ENCODE measurements at regions not wholly inside any gene's neighbourhood (a gene's known extent, or its start where the extent isn't known, plus 50 kb on each side); places are given as distances from the start of the nearest gene placed in this dataset.

DNA sequence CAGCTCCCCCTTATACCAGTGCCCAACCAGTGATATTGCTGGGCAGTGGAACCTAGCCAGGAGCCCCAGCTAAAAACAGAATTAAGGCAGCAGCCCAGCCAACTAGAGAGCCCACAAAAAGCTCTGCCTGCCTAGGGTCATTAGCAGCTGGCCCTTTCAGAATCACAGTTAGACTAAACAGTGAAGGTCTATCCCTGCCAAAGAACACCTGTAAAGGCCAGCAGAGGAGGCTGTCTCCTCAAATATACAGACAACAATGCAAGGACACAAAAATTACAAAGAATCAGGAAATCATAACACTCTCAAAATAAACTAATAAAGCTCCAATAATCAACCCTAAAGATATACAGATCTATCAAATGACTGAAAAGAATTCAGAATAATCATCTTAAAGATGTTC lies 77.8 kb upstream of the HTR1E start:
- no peaks in the 10 kb centered on the region for H4K20me1 ChIP-seq (ENCODE audit: control insufficient read depth, extremely low read depth, insufficient read depth, low read length)
- no peaks in the 10 kb centered on the region for H3K79me2 ChIP-seq (ENCODE audit: control insufficient read depth, insufficient read depth, low read length)
- no peaks in the 10 kb centered on the region for H3K36me3 ChIP-seq (ENCODE audit: control insufficient read depth, insufficient read depth, low read length)
- H3K4me3 ChIP-seq (replicated peaks in 1 of 4; ENCODE audit: control extremely low read depth in 1 of 4, insufficient read depth in 1 of 4, low read depth in 3 of 4, low read length in 4 of 4) = no peak overlapping the region
- no peaks in the 10 kb centered on the region for H3K4me1 ChIP-seq (ENCODE audit: control insufficient read depth, extremely low read depth, insufficient read depth, low read length)
- H3K4me2 ChIP-seq (ENCODE audit: extremely low read depth, insufficient read depth, low read length) = no peak overlapping the region
- no peak overlapping the region for H3K27ac ChIP-seq (ENCODE audit: insufficient read depth, low read length)
- TF ChIP-seq, protein P1, sequence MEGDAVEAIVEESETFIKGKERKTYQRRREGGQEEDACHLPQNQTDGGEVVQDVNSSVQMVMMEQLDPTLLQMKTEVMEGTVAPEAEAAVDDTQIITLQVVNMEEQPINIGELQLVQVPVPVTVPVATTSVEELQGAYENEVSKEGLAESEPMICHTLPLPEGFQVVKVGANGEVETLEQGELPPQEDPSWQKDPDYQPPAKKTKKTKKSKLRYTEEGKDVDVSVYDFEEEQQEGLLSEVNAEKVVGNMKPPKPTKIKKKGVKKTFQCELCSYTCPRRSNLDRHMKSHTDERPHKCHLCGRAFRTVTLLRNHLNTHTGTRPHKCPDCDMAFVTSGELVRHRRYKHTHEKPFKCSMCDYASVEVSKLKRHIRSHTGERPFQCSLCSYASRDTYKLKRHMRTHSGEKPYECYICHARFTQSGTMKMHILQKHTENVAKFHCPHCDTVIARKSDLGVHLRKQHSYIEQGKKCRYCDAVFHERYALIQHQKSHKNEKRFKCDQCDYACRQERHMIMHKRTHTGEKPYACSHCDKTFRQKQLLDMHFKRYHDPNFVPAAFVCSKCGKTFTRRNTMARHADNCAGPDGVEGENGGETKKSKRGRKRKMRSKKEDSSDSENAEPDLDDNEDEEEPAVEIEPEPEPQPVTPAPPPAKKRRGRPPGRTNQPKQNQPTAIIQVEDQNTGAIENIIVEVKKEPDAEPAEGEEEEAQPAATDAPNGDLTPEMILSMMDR (conservative IDR thresholded peaks at IDR 0.05 in 1 of 2, IDR thresholded peaks at IDR 0.05 in 1 of 2; ENCODE audit: low read depth in 1 of 2, low read length in 2 of 2) = no peak
- no peak for TF ChIP-seq EZH2 (IDR thresholded peaks at IDR 0.05; ENCODE audit: low read length, missing control alignments)
- H3K9me3 ChIP-seq (ENCODE audit: control insufficient read depth, insufficient read depth, low read depth, low read length) = no peaks in the 10 kb centered on the region
- H3K9ac ChIP-seq (ENCODE audit: insufficient read depth, low read length) = no peak overlapping the region
- no peak for DNase-seq (ENCODE audit: low read depth in 2 of 2)
- H3K27me3 ChIP-seq (ENCODE audit: control insufficient read depth, insufficient read depth, low read length) = no peaks in the 10 kb centered on the region
- no peak overlapping the region for H2AFZ ChIP-seq (ENCODE audit: low read length)

DNA sequence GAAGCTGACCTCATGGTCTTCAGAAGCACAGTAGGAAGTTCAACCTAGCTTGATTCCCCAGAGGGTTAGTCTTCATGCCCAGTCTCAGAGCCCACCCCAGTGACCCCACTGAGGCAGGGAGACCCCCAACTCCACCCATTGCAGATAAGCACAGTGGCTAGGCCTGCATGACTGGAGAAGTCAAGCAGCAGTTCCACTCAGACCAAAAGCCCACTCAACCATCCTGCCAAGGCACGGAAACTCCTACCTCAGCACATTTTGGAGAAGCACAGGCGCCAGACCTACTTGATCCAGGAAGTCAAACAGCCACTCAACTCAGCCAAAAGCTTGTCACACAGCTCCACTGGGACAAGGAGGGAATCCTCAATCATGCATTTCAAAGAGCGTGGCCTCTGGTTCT lies 78.4 kb upstream of the HTR1E start:
- Histone ChIP-seq H3K4me3 (replicated peaks in 1 of 4; ENCODE audit: control extremely low read depth in 1 of 4, insufficient read depth in 1 of 4, low read depth in 3 of 4, low read length in 4 of 4) (no peak overlapping the region), H3K27ac (ENCODE audit: insufficient read depth, low read length) (no peak overlapping the region), H3K9me3 (ENCODE audit: control insufficient read depth, insufficient read depth, low read depth, low read length) (no peaks in the 10 kb centered on the region), H3K4me2 (ENCODE audit: extremely low read depth, insufficient read depth, low read length) (no peak overlapping the region), H3K36me3 (ENCODE audit: control insufficient read depth, insufficient read depth, low read length) (no peaks in the 10 kb centered on the region), H3K27me3 (ENCODE audit: control insufficient read depth, insufficient read depth, low read length) (no peaks in the 10 kb centered on the region), H3K79me2 (ENCODE audit: control insufficient read depth, insufficient read depth, low read length) (no peaks in the 10 kb centered on the region), H2AFZ (ENCODE audit: low read length) (no peak overlapping the region), H3K9ac (ENCODE audit: insufficient read depth, low read length) (no peak overlapping the region), H3K4me1 (ENCODE audit: control insufficient read depth, extremely low read depth, insufficient read depth, low read length) (no peaks in the 10 kb centered on the region), H4K20me1 (ENCODE audit: control insufficient read depth, extremely low read depth, insufficient read depth, low read length) (no peaks in the 10 kb centered on the region)
- no peak for TF ChIP-seq EZH2 (IDR thresholded peaks at IDR 0.05; ENCODE audit: low read length, missing control alignments)
- TF ChIP-seq, protein P1 (conservative IDR thresholded peaks at IDR 0.05 in 1 of 2, IDR thresholded peaks at IDR 0.05 in 1 of 2; ENCODE audit: low read depth in 1 of 2, low read length in 2 of 2) = no peak
- no peak for DNase-seq (ENCODE audit: low read depth in 2 of 2)

DNA sequence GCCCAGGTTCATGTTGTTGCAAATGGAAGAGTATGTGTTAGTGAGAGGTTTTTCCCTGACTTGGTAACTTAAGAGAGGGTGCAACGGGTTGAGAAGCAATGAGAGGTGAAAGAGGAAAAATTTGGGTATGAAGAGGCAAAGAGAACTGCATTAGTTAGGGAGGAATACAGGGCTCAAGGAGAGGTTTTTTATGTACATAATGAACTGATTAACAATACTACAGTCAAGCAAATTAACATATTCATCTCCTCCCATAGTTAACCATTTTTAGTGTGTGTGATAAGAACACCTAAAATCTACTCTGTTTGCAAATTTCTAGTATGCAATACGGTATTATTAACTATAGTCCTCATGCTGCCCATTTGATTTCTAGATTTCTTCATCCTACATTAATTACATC lies 79.5 kb upstream of the HTR1E start:
- H3K27ac ChIP-seq (ENCODE audit: insufficient read depth, low read length) = no peak overlapping the region
- H3K9ac ChIP-seq (ENCODE audit: insufficient read depth, low read length) = no peak overlapping the region
- no peak overlapping the region for H3K4me3 ChIP-seq (replicated peaks in 1 of 4; ENCODE audit: control extremely low read depth in 1 of 4, insufficient read depth in 1 of 4, low read depth in 3 of 4, low read length in 4 of 4)
- H3K79me2 ChIP-seq (ENCODE audit: control insufficient read depth, insufficient read depth, low read length) = no peaks in the 10 kb centered on the region
- DNase-seq (ENCODE audit: low read depth in 2 of 2) = no peak
- TF ChIP-seq EZH2 (IDR thresholded peaks at IDR 0.05; ENCODE audit: low read length, missing control alignments) = no peak
- TF ChIP-seq, protein P1 (conservative IDR thresholded peaks at IDR 0.05 in 1 of 2, IDR thresholded peaks at IDR 0.05 in 1 of 2; ENCODE audit: low read depth in 1 of 2, low read length in 2 of 2) = no peak
- no peaks in the 10 kb centered on the region for H4K20me1 ChIP-seq (ENCODE audit: control insufficient read depth, extremely low read depth, insufficient read depth, low read length)
- no peaks in the 10 kb centered on the region for H3K27me3 ChIP-seq (ENCODE audit: control insufficient read depth, insufficient read depth, low read length)
- no peak overlapping the region for H2AFZ ChIP-seq (ENCODE audit: low read length)
- H3K4me1 ChIP-seq (ENCODE audit: control insufficient read depth, extremely low read depth, insufficient read depth, low read length) = no peaks in the 10 kb centered on the region
- no peak overlapping the region for H3K4me2 ChIP-seq (ENCODE audit: extremely low read depth, insufficient read depth, low read length)
- no peaks in the 10 kb centered on the region for H3K9me3 ChIP-seq (ENCODE audit: control insufficient read depth, insufficient read depth, low read depth, low read length)
- no peaks in the 10 kb centered on the region for H3K36me3 ChIP-seq (ENCODE audit: control insufficient read depth, insufficient read depth, low read length)

Measured in fibroblast of lung (primary cell).